Pons (tissue), 1 donor: ENCODE measurements at regions not wholly inside any gene's neighbourhood (a gene's known extent, or its start where the extent isn't known, plus 50 kb on each side); places are given as distances from the start of the nearest gene placed in this dataset.

Experiments
- DNase-seq: peaks from one replicate; pipeline ENCODE4 v3.0.0-alpha.2; 2016; ENCODE audit warnings: low spot score

- no peak for DNase-seq
Observed at GRCh38 chr6:168134560-168135201, 55.7 kb upstream of the FRMD1 start.

GRCh38 chr6:168133687-168134559 is 54.9 kb upstream of the FRMD1 start:
- DNase-seq, result no peak

GRCh38 chr6:168133168-168133561 is 54.2 kb upstream of the FRMD1 start:
- no peak for DNase-seq

GRCh38 chr6:168132531-168133167 is 53.6 kb upstream of the FRMD1 start:
- DNase-seq, result peak; percentile 91

- DNase-seq, result no peak
Observed at GRCh38 chr6:168131464-168132415, 52.7 kb upstream of the FRMD1 start.

- no peak for DNase-seq
Observed at GRCh38 chr6:168130697-168131371, 51.8 kb upstream of the FRMD1 start.

- no peak for DNase-seq
Observed at GRCh38 chr6:168130168-168130696, 51.2 kb upstream of the FRMD1 start.

GRCh38 chr6:168129292-168130167 is 50.5 kb upstream of the FRMD1 start:
- no peak for DNase-seq

GRCh38 chr6:168128631-168129291 is 49.7 kb upstream of the FRMD1 start:
- DNase-seq, result no peak
